PC-9 (cell line): ENCODE measurements at regions not wholly inside any gene's neighbourhood (a gene's known extent, or its start where the extent isn't known, plus 50 kb on each side); places are given as distances from the start of the nearest gene placed in this dataset.

Experiments used
- BruUV-seq: library from RNA; stranded (reverse); fragments of 400-500 nt; replicated peaks from 2 replicates; lab custom pipeline; 2021; lab: Mats Ljungman, UMichigan
- CTCF ChIA-PET: fragments of 300-600 bp; sonication (Branson Sonifier 250); formaldehyde crosslinking; loops from one replicate; lab custom pipeline; 2022; ENCODE audit warnings: antibody characterized with exemption; lab: Charles Lee
- POLR2A ChIA-PET: fragments of 300-600 bp; sonication (Branson Sonifier 250); formaldehyde crosslinking; loops from one replicate; lab custom pipeline; 2022; ENCODE audit warnings: antibody characterized with exemption; ENCODE audit not compliant: unreplicated experiment; lab: Charles Lee
- DNase-seq, 2 experiments: peaks; one replicate each; pipeline versions ENCODE4 v3.0.0 to v3.0.0-alpha.2; 2015 to 2022; ENCODE audit warnings: mixed read lengths in 1 of 2
- H2AFZ ChIP-seq: fragments of 200-600 bp; sonication (generic); 2 replicates; pipeline ENCODE4 v1.8.1; 2017; ENCODE audit warnings: antibody characterized with exemption
- H3F3A ChIP-seq: fragments of 200-600 bp; sonication (generic); 2 replicates; pipeline ENCODE4 v1.8.1; 2017; ENCODE audit warnings: antibody characterized with exemption, mild to moderate bottlenecking, low read depth; ENCODE audit not compliant: insufficient read depth
- H3K27ac ChIP-seq: fragments of 200-600 bp; sonication (generic); 2 replicates; pipeline ENCODE4 v1.6.1; 2016; ENCODE audit warnings: mixed run types
- H3K27me3 ChIP-seq: fragments of 200-600 bp; sonication (generic); 2 replicates; pipeline ENCODE4 v1.6.1; 2016; ENCODE audit warnings: low read depth, mixed run types; ENCODE audit not compliant: insufficient read depth
- H3K36me3 ChIP-seq: fragments of 200-600 bp; sonication (generic); 2 replicates; pipeline ENCODE4 v1.6.1; 2016; ENCODE audit warnings: low read depth, mixed run types
- H3K4me1 ChIP-seq: fragments of 200-600 bp; sonication (generic); replicated peaks from 2 replicates; pipeline ENCODE4 v1.6.1; 2016; ENCODE audit warnings: mixed run types; ENCODE audit not compliant: insufficient read depth
- H3K4me2 ChIP-seq: fragments of 200-600 bp; sonication (generic); 2 replicates; pipeline ENCODE4 v1.6.1; 2017; ENCODE audit warnings: mixed run types
- H3K4me3 ChIP-seq: fragments of 200-600 bp; sonication (generic); 2 replicates; pipeline ENCODE4 v1.6.1; 2016; ENCODE audit warnings: mixed run types
- H3K79me2 ChIP-seq: fragments of 200-600 bp; sonication (generic); 2 replicates; pipeline ENCODE4 v1.6.1; 2017; ENCODE audit warnings: low read depth, mixed run types
- H3K9me2 ChIP-seq: fragments of 200-600 bp; sonication (generic); 2 replicates; pipeline ENCODE4 v1.8.1; 2017; ENCODE audit warnings: mild to moderate bottlenecking; ENCODE audit not compliant: insufficient read depth
- H3K9me3 ChIP-seq: fragments of 200-600 bp; sonication (generic); 2 replicates; pipeline ENCODE4 v1.8.1; 2016; ENCODE audit warnings: low read depth; ENCODE audit not compliant: insufficient read depth
- H4K20me1 ChIP-seq: fragments of 200-600 bp; sonication (generic); 2 replicates; pipeline ENCODE4 v1.8.1; 2017; ENCODE audit not compliant: insufficient read depth
- CTCF ChIP-seq: fragments of 200-600 bp; sonication (generic); conservative IDR thresholded peaks from 2 replicates; pipeline ENCODE4 v1.6.1; 2017; ENCODE audit warnings: mixed run types, antibody characterized with exemption, mild to moderate bottlenecking, moderate library complexity
- EZH2 ChIP-seq: fragments of 200-600 bp; sonication (generic); IDR thresholded peaks from 2 replicates; pipeline ENCODE4 v1.8.0; 2017; ENCODE audit warnings: antibody characterized with exemption, low read depth
- intact Hi-C: fragments of 100-400 bp; cut with micrococcal nuclease; formaldehyde crosslinking; loops from one replicate; pipeline ENCODE4 v1.10.0; 2022; ENCODE audit not compliant: unreplicated experiment

- Histone ChIP-seq H4K20me1 (no peaks in the 10 kb centered on the region), H3K4me3 (no peak overlapping the region), H2AFZ (no peak overlapping the region), H3K9me2 (no peaks in the 10 kb centered on the region), H3K36me3 (no peaks in the 10 kb centered on the region), H3F3A (no peaks in the 10 kb centered on the region), H3K27ac (no peak overlapping the region), H3K27me3 (no peaks in the 10 kb centered on the region), H3K79me2 (no peaks in the 10 kb centered on the region), H3K4me1 (no peaks in the 10 kb centered on the region), H3K4me2 (no peak overlapping the region), H3K9me3 (no peaks in the 10 kb centered on the region)
- TF ChIP-seq CTCF: no peak
- no TSS peak for BruUV-seq
- CTCF ChIA-PET: no interaction called here
- no peak for DNase-seq
- intact Hi-C loops: loop anchor here (1.0 kb wide), 1 partner anchor 12 kb away; no protein-coding TSS in a partner anchor
- POLR2A ChIA-PET: no interaction called here
Measured at GRCh38 chr13:74048756-74049155, 85.4 kb downstream of the KLF12 start.

GRCh38 chr13:74047931-74048600 lies 86.1 kb downstream of the KLF12 start:
- TF ChIP-seq EZH2 (no peak), CTCF (no peak)
- no peaks in the 10 kb centered on the region for H3K79me2 ChIP-seq
- no peaks in the 10 kb centered on the region for H4K20me1 ChIP-seq
- H3K4me2 ChIP-seq: no peak overlapping the region
- peak in 1 of 2 experiments; percentile 73 for DNase-seq
- H3K27me3 ChIP-seq: no peaks in the 10 kb centered on the region
- no peaks in the 10 kb centered on the region for H3K9me3 ChIP-seq
- no peaks in the 10 kb centered on the region for H3K4me1 ChIP-seq
- H3K4me3 ChIP-seq: no peak overlapping the region
- no peaks in the 10 kb centered on the region for H3K36me3 ChIP-seq
- ChIA-PET POLR2A (interaction anchor here (0.5 to 0.8 kb wide), 3 partner anchors 84 to 1368 kb away, joined by 3 to 6 read pairs (median 6); no protein-coding TSS in a partner anchor), CTCF (interaction anchor here (0.6 kb wide), 1 partner anchor 622 kb away, joined by 3 read pairs; no protein-coding TSS in a partner anchor)
- H3F3A ChIP-seq: no peaks in the 10 kb centered on the region
- H3K27ac ChIP-seq: no peak overlapping the region
- H3K9me2 ChIP-seq: no peaks in the 10 kb centered on the region
- H2AFZ ChIP-seq: no peak overlapping the region
- no TSS peak for BruUV-seq
- intact Hi-C loops: loop anchor here (1.0 kb wide), 1 partner anchor 12 kb away; no protein-coding TSS in a partner anchor

GRCh38 chr13:74046431-74046830 lies 87.8 kb downstream of the KLF12 start:
- H3K36me3 ChIP-seq: no peaks in the 10 kb centered on the region
- no peak overlapping the region for H3K27ac ChIP-seq
- H3F3A ChIP-seq: no peaks in the 10 kb centered on the region
- H3K4me2 ChIP-seq: no peak overlapping the region
- BruUV-seq: no TSS peak
- ChIA-PET CTCF (no interaction called here), POLR2A (no interaction called here)
- intact Hi-C loops: no loop called here
- no peak overlapping the region for H2AFZ ChIP-seq
- no peak for TF ChIP-seq EZH2
- no peak for TF ChIP-seq CTCF
- H3K9me2 ChIP-seq: no peaks in the 10 kb centered on the region
- H4K20me1 ChIP-seq: no peaks in the 10 kb centered on the region
- no peaks in the 10 kb centered on the region for H3K27me3 ChIP-seq
- H3K4me1 ChIP-seq: no peaks in the 10 kb centered on the region
- H3K9me3 ChIP-seq: no peaks in the 10 kb centered on the region
- no peak for DNase-seq
- H3K79me2 ChIP-seq: no peaks in the 10 kb centered on the region
- no peak overlapping the region for H3K4me3 ChIP-seq
